HG03135 (cell line): ENCODE measurements at regions not wholly inside any gene's neighbourhood (a gene's known extent, or its start where the extent isn't known, plus 50 kb on each side); places are given as distances from the start of the nearest gene placed in this dataset.

Experiments used
- ATAC-seq: cut with Tn5 transposase; IDR thresholded peaks from one replicate; pipeline ENCODE4 v1.9.1; 2021; ENCODE audit warnings: mild to moderate bottlenecking, moderate library complexity; ENCODE audit not compliant: unreplicated experiment

GRCh38 chr10:106520698-106521097 is 643.8 kb downstream of the SORCS1 start:
- ATAC-seq, result no peak

- ATAC-seq, result no peak
These were observed 645.0 kb downstream of the SORCS1 start for GRCh38 chr10:106519376-106520030.

DNA sequence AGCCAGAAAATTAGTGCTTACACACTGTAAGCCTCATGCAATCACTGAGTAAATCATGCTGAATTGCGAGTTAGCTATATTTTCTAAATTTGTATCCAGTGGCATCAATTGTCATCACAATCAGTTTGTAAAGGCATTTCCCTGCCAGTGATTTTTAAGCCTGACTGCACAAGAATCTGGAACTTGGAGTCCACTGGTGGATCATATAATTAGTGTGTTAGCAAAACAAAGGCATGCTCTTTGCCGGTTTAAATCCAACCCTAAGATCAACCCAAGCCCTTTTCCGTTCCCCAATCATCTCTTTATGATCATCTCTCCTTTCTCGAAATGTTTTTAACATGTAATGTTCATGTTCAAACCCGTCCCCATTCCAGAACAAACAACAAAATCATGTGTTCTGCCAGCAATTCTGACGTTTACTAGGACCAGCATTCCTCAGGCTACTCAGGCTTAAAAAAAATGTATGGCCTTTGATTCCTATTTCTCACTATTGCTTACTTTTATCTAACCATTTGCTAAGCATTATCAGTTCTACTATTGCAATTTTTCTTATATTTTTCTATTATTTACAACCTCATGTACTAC is 649.2 kb downstream of the SORCS1 start:
- ATAC-seq, result no peak

GRCh38 chr10:106513352-106513771 is 651.1 kb downstream of the SORCS1 start:
- no peak for ATAC-seq

DNA sequence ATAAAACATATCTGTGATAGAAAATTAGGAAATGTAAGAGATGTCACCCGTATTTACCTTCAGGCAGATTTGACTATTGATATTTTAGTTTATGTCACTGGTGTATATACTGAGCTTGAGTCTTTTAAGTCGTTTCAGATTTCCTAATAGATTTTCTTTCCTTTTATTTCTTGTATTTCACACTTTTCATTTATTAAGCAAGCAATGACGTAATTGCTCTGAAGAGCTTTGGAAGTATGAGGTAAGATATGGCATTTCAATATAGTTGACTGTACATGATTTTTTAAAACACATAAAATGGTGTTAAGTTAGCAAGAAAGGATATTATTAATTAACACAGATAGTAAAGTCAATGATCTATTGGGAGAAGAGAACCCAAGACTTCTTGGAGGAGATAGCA is 652.6 kb downstream of the SORCS1 start:
- no peak for ATAC-seq

DNA sequence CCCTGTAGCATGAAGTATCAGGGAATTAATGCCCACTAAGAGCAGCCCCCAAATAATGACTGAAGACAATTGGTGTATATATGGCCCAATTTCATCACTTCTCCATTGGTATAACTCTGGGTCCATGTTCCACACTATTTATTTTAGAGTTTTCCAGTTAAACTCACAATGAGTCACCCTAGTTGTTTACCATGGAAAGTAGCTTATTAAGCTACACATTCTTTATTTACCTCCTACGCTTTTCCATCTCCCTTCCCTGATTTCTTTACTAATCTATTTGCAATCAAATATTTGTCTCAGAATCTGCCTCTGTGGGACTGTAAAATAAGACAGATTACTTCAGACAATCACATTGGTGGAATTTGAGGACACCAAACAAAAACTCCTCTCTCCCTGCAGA is 655.6 kb downstream of the SORCS1 start:
- ATAC-seq, result no peak

DNA sequence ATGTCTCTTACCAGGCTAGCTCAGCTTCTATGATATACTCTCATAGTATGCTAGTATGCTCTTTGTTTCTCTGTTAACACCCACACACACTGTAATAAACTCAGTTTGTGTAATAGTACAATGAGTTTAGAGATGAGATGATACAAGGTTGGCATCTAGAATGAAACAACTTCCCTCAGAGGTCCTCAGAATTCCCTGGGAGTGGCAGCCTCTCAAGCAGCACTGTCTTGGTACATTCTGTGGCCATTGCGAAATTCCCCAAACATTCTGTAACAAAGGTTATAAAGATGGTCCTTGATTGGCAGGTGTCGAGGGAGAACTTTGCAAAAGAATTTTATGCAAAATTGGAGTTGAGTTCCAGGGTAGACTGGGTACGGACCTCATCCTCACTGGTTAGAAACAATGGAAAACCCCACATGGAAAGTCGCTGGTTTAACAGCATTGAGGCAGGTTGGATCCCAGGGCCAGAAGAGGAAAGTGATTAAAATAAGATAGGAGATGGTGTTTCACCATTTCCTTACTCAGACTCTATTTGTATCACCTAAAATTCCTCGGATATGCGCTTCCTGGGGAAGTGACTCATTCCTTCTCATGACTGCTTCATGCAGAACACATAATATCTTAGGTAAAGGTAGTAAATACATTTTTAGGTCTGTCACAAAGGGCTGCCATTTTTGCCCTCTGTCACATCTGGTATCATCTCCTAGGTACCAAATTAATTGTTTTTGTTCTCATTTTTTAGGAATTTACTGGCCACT is 657.8 kb downstream of the SORCS1 start:
- ATAC-seq, result no peak

GRCh38 chr10:106504536-106504935 is 660.0 kb downstream of the SORCS1 start:
- no peak for ATAC-seq

GRCh38 chr10:106502641-106503040 is 661.9 kb downstream of the SORCS1 start:
- no peak for ATAC-seq

DNA sequence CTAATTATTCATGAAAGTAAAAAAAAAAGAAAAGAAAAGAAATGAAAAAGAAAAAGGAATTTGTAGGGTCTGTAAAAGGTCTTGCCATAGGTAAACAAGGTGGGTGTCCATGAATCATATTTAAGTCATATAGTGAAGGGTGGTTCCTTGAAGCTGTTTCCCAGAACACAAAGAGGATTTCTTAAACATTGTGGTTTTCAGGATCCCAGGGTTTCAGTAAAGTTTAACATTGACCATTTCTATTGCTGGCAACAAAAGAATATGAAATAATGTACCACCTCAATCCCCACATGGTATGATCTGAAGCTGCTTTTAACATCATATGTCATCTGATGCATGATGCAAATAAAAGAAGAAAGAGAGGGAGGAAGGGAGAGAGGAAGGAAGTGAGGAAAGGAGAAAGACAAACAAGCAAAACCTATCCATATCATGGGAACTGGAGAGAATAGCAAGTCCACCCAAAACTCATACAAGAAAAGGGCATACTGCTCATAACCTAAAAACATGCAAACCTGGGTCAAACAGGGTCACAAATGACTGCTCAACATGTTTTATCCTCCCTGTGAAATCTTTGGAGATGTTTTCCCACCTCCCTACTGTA is 663.5 kb downstream of the SORCS1 start:
- no peak for ATAC-seq

GRCh38 chr10:106500041-106500924 is 664.2 kb downstream of the SORCS1 start:
- ATAC-seq, result no peak

DNA sequence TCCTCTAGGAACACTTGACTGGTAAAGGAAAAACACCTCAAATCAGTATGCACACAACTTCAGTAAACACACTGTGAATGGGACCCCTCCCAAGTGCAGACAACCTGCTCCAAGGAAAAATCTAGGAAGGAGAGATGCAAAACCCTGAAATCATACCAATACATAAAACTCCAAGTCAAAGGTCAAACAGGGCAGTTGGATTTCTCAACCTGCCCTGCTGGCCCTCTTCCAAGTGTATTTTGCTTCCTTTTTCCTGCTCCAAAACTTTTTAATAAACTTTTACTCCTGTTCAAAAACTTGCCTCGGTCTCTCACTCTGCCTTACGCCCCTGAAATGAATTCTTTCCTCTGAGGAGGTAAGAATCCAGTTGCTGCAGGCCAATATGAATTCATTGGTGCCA is 665.1 kb downstream of the SORCS1 start:
- ATAC-seq, result no peak

GRCh38 chr10:106498675-106499074 is 665.8 kb downstream of the SORCS1 start:
- no peak for ATAC-seq

- no peak for ATAC-seq
These were observed 668.6 kb downstream of the SORCS1 start for GRCh38 chr10:106495931-106496330.

- ATAC-seq, result no peak
These were observed 670.8 kb downstream of the SORCS1 start for GRCh38 chr10:106493751-106494150.

- ATAC-seq, result no peak
These were observed 671.3 kb downstream of the SORCS1 start for GRCh38 chr10:106493226-106493625.

DNA sequence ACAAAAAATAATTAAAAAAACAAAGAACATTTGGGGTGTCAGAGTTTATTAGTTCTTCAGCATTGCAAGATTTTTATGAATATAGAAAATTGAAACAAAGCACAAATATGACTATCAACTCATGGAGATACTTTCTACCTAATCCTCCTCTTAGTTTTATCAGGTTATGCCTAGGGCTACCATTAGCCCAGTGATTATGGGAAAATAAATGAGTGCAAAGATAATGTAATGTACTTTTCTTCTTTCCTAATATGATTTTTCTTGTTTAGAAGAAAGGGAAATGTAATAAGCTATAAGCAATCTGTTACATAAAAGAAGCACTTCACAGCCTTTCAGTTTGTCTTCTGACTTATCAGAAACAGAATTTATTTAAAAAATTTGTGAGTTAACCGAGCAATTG is 676.8 kb downstream of the SORCS1 start:
- no peak for ATAC-seq

- no peak for ATAC-seq
These were observed 682.8 kb downstream of the SORCS1 start for GRCh38 chr10:106481598-106482275.

- no peak for ATAC-seq
These were observed 684.9 kb downstream of the SORCS1 start for GRCh38 chr10:106479636-106480035.

GRCh38 chr10:106474876-106475275 is 689.6 kb downstream of the SORCS1 start:
- ATAC-seq, result no peak
